VCaP (cell line): ENCODE measurements at regions not wholly inside any gene's neighbourhood (a gene's known extent, or its start where the extent isn't known, plus 50 kb on each side); places are given as distances from the start of the nearest gene placed in this dataset.
A peak's percentile ranks its signal among the peaks of the same experiment; 100 is the strongest.

Experiments used
- H3K27ac ChIP-seq: fragments of 450-650 bp; 2 replicates; pipeline ENCODE4 v1.5.1; 2017
- CTCF ChIP-seq: fragments of 450-650 bp; conservative IDR thresholded peaks from 2 replicates; pipeline ENCODE4 v1.5.1; 2017; ENCODE audit warnings: mild to moderate bottlenecking, moderate library complexity

DNA sequence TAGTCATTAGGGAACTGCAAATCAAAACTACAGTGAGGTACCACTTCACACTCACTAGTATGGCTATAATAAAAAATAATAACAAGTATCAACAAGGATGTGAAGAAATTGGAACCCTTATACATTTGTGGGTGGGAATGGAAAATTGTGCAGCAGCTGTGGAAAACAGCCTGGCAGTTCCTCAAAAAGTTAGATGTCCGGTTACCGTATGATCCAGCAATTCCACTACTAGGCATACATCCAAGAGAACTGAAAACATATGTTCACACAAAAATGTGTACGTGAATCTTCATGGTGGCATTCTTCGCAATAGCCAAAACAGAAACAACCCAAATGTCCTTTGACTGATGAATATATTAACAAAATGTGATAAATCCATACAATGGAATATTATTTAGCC, 187.9 kb upstream of the LYSMD4 start:
- TF ChIP-seq CTCF = no peak
- no peak overlapping the region for H3K27ac ChIP-seq

GRCh38 chr15:99918072-99918471, 184.8 kb upstream of the LYSMD4 start:
- TF ChIP-seq CTCF = no peak
- no peak overlapping the region for H3K27ac ChIP-seq

- no peak for TF ChIP-seq CTCF
- no peak overlapping the region for H3K27ac ChIP-seq
Observed at GRCh38 chr15:99917252-99917651, 184.0 kb upstream of the LYSMD4 start.

- TF ChIP-seq CTCF = no peak
- H3K27ac ChIP-seq = no peak overlapping the region
Observed at GRCh38 chr15:99916668-99917223, 183.5 kb upstream of the LYSMD4 start.

DNA sequence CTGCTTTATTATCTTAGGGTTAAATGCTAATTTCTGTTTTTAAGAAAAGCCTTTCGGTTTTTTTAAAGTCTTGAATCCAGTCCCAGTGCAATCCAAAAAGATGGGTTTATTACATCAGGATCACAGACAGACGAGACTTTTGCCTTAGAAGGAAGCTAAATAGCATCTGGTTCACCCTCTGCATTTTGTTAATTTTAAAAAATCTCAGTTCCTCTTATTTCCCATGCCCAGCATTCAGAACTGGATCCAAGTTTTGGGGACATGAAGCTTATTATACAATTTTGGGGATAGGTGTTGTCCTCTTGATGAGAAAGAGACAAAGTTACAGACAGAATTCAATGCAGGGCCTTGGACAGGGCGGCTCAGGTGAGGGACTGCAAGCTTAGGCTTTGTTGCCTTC, 181.5 kb upstream of the LYSMD4 start:
- TF ChIP-seq CTCF = no peak
- H3K27ac ChIP-seq = no peak overlapping the region

- no peak overlapping the region for H3K27ac ChIP-seq
- no peak for TF ChIP-seq CTCF
Observed at GRCh38 chr15:99911816-99912215, 178.6 kb upstream of the LYSMD4 start.

DNA sequence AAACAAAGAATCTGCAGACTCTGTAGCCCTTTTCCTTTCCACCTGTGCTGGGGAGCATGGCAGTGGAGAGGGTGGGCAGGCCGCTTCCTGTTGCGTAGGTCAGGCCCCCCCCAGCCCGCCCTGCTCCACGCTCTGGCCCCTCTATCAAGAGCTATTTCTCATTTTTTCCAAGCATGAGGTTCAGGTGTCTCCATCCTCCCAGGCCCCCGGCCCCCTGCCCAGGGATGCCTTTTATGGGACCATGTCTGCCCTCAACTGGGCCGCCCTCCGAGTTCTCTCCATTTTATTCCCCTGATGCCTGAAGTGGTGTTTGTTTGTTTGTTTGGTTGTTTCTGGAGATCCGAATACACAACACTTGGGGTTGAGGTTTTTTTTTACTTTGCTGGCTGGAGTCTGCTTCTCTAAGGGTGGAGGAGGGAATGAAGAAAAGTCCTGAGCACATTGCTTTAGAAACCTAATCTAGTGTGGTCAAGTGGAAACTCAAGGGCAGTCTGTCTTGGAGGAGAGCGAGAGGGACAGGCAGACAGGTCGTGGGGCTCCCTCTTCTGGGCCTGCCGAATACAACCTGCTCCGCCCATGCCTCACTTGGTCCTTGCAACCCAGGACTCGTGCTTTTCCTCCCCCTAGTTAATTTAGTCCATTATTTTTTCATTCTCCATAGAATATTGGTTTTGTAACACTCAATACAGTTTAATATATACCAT, 176.5 kb upstream of the LYSMD4 start:
- TF ChIP-seq CTCF = peak; percentile 87
- H3K27ac ChIP-seq = no peak overlapping the region
